ENCODE measurements at regions not wholly inside any gene's neighbourhood (a gene's known extent, or its start where the extent isn't known, plus 50 kb on each side); places are given as distances from the start of the nearest gene placed in this dataset.

DNA sequence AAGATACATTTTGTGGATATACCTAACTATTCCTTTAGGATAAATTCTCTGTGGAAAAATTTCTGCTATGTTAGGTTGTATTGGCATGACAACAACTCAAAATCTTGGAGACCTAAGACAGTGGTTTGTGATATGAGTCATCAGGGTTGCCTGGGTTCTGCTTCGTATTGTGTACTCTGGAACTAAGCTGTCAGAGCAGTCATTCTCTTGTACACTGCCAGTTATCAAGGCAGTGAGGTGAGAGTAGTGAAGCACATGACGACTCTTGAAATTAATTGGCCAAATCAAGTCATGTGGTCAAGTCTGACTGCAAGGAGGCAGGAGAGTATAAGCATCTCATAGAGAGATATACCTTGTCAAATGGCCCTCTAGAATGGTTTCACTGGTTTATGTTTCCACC is 104.4 kb downstream of the FANCF start:
- H3K56ac ChIP-seq (replicated peaks; ENCODE audit: insufficient read length, low read depth, low read length) = no peak overlapping the region
- ChIA-PET POLR2A (ENCODE audit: partially characterized antibody) (no interaction called here), CTCF (ENCODE audit: partially characterized antibody) (no interaction called here)
- no peak overlapping the region for H4K8ac ChIP-seq (ENCODE audit: extremely low read depth, insufficient read depth, low read length)
- TF ChIP-seq BACH1 (IDR thresholded peaks at IDR 0.05; ENCODE audit: low read length) = no peak
- no peak for TF ChIP-seq MAFK (IDR thresholded peaks at IDR 0.05; ENCODE audit: low read depth, low read length)
- TF ChIP-seq, protein P1, sequence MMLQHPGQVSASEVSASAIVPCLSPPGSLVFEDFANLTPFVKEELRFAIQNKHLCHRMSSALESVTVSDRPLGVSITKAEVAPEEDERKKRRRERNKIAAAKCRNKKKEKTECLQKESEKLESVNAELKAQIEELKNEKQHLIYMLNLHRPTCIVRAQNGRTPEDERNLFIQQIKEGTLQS (IDR thresholded peaks at IDR 0.05; ENCODE audit: insufficient read depth, low read depth, low read length) = no peak
- TF ChIP-seq, protein P2, sequence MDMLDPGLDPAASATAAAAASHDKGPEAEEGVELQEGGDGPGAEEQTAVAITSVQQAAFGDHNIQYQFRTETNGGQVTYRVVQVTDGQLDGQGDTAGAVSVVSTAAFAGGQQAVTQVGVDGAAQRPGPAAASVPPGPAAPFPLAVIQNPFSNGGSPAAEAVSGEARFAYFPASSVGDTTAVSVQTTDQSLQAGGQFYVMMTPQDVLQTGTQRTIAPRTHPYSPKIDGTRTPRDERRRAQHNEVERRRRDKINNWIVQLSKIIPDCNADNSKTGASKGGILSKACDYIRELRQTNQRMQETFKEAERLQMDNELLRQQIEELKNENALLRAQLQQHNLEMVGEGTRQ (IDR thresholded peaks at IDR 0.05; ENCODE audit: low read length) = no peak
- TF ChIP-seq JUN (IDR thresholded peaks at IDR 0.05; ENCODE audit: low read depth, low read length) = no peak
- no peak for TF ChIP-seq CHD1 (IDR thresholded peaks at IDR 0.05; ENCODE audit: low read depth, low read length)
- no peak for TF ChIP-seq SP2 (IDR thresholded peaks at IDR 0.05; ENCODE audit: low read length)
- TF ChIP-seq POU5F1 (IDR thresholded peaks at IDR 0.05; ENCODE audit: low read depth, low read length) = no peak
- H2BK5ac ChIP-seq (ENCODE audit: low read depth, low read length) = no peak overlapping the region
- peak overlapping the region; percentile 81; the same call in 1 of the 2 replicates for H2AFZ ChIP-seq (ENCODE audit: low read length)
- H3K14ac ChIP-seq (ENCODE audit: insufficient read length) = no peak overlapping the region
- H2BK15ac ChIP-seq (ENCODE audit: low read length) = no peak overlapping the region
- H4K20me1 ChIP-seq (replicated peaks in 1 of 2; ENCODE audit: control insufficient read depth in 1 of 2, insufficient read depth in 2 of 2, low read length in 2 of 2) = no peaks in the 10 kb centered on the region
- H3K4me2 ChIP-seq (ENCODE audit: insufficient read depth in 1 of 2, low read depth in 2 of 2, low read length in 2 of 2) = no peak overlapping the region
- no peak overlapping the region for H3K18ac ChIP-seq (ENCODE audit: extremely low read depth, low read length)
- no peak overlapping the region for H2BK120ac ChIP-seq (replicated peaks; ENCODE audit: low read depth, low read length)
- H4K91ac ChIP-seq (replicated peaks; ENCODE audit: insufficient read length, low read length) = no peak overlapping the region
- H3K4me1 ChIP-seq (replicated peaks in 1 of 4; ENCODE audit: control insufficient read depth in 3 of 4, insufficient read depth in 4 of 4, low read length in 3 of 4) = no peaks in the 10 kb centered on the region
- WGBS, 2 experiments (ENCODE audit: extremely low coverage in 1 of 2, insufficient coverage in 1 of 2, insufficient read length in 1 of 2, insufficient replicate concordance in 2 of 2, low coverage in 1 of 2, low lambda C conversion rate in 2 of 2, missing lambda C conversion rate in 1 of 2) = 86% methylated on average over 2 of the region's 2 CpGs; no CpG with 5 or more reads in 1 of the 2 experiments
- H3K4ac ChIP-seq (replicated peaks; ENCODE audit: insufficient read length, low read depth, low read length) = no peak overlapping the region
- H2BK20ac ChIP-seq (ENCODE audit: low read length) = no peak overlapping the region
- DNase-seq (ENCODE audit: low read depth in 1 of 2, low spot score in 2 of 2) (no peak), FAIRE-seq (no peak)
- no peaks in the 10 kb centered on the region for H3K79me2 ChIP-seq (ENCODE audit: control insufficient read depth in 1 of 2, insufficient read depth in 2 of 2, low read length in 2 of 2)
- H3K4me3 ChIP-seq (ENCODE audit: extremely low read depth in 1 of 4, insufficient read depth in 2 of 4, low read depth in 3 of 4, low read length in 4 of 4) = no peak overlapping the region
- H3K23me2 ChIP-seq (ENCODE audit: low read depth, low read length) = no peaks in the 10 kb centered on the region
- H3K79me1 ChIP-seq (ENCODE audit: low read depth, low read length) = no peaks in the 10 kb centered on the region
- no peak overlapping the region for H2BK12ac ChIP-seq (ENCODE audit: low read depth, low read length)
- no peak overlapping the region for H3K27ac ChIP-seq (ENCODE audit: low read depth, low read length)
- no peak overlapping the region for H3K9ac ChIP-seq (replicated peaks in 1 of 4; ENCODE audit: extremely low read depth in 1 of 4, low read depth in 3 of 4, low read length in 3 of 4)
- H3K27me3 ChIP-seq (replicated peaks in 1 of 4; ENCODE audit: control insufficient read depth in 3 of 4, extremely low read depth in 1 of 4, insufficient read depth in 3 of 4, low read length in 3 of 4) = no peaks in the 10 kb centered on the region
- no peak overlapping the region for H3K23ac ChIP-seq (ENCODE audit: insufficient read length)
- H4K5ac ChIP-seq (ENCODE audit: insufficient read length, low read depth, low read length) = no peak overlapping the region
- no peaks in the 10 kb centered on the region for H3K36me3 ChIP-seq (ENCODE audit: control insufficient read depth in 2 of 4, insufficient read depth in 4 of 4, low read length in 3 of 4)
- H3K9me3 ChIP-seq (ENCODE audit: insufficient read depth in 2 of 2, low read depth in 1 of 2, low read length in 1 of 2) = no peaks in the 10 kb centered on the region
- H2AK5ac ChIP-seq (ENCODE audit: low read depth, low read length) = no peak overlapping the region

All from H1 (cell line).